Spleen (tissue), 7 donors: ENCODE measurements at regions not wholly inside any gene's neighbourhood (a gene's known extent, or its start where the extent isn't known, plus 50 kb on each side); places are given as distances from the start of the nearest gene placed in this dataset.
"Not testable (repeated sequence)": the region's sequence is repeated elsewhere in the genome, so short reads cannot be mapped to it uniquely, and the experiment has no call there.

Experiments used
- POLR2A ChIP-seq, 3 donors: fragments of 450-650 bp; IDR thresholded peaks; one replicate each; pipeline ENCODE4 v1.5.1; 2017; ENCODE audit warnings: antibody characterized with exemption in 3 of 3, mild to moderate bottlenecking in 1 of 3
- POLR2AphosphoS5 ChIP-seq, 3 donors: sonication (generic); formaldehyde crosslinking; IDR thresholded peaks; one replicate each; pipeline ENCODE4 v1.5.1; 2017; ENCODE audit warnings: antibody characterized with exemption in 3 of 3
- TF ChIP-seq, protein P1 (sequence below), 11 experiments: fragments of 200-600 bp in 7 of 11; fragments of 450-650 bp in 4 of 11; sonication (generic) in 4 of 11; IDR thresholded peaks in 8 of 11; conservative IDR thresholded peaks in 3 of 11; 1 replicate in 7 of 11; 2 replicates in 4 of 11; pipeline versions ENCODE4 v1.4.0 to v1.8.0; 2016 to 2021; ENCODE audit warnings: antibody characterized with exemption in 11 of 11, inconsistent platforms in 4 of 11, mild to moderate bottlenecking in 1 of 11
- donor health status: DM: no; HTN: no; CAD: no; lungs with moderate emphysema.
- donor health status: DM: no; HTN: no; CAD: no.
- donor health status: DM: no; HTN: no; CAD: no.

GRCh38 chr16:33978784-33979183 lies 519.4 kb downstream of the TP53TG3F start:
- TF ChIP-seq, protein P1, sequence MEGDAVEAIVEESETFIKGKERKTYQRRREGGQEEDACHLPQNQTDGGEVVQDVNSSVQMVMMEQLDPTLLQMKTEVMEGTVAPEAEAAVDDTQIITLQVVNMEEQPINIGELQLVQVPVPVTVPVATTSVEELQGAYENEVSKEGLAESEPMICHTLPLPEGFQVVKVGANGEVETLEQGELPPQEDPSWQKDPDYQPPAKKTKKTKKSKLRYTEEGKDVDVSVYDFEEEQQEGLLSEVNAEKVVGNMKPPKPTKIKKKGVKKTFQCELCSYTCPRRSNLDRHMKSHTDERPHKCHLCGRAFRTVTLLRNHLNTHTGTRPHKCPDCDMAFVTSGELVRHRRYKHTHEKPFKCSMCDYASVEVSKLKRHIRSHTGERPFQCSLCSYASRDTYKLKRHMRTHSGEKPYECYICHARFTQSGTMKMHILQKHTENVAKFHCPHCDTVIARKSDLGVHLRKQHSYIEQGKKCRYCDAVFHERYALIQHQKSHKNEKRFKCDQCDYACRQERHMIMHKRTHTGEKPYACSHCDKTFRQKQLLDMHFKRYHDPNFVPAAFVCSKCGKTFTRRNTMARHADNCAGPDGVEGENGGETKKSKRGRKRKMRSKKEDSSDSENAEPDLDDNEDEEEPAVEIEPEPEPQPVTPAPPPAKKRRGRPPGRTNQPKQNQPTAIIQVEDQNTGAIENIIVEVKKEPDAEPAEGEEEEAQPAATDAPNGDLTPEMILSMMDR (IDR thresholded peaks at IDR 0.05 in 8 of 11, conservative IDR thresholded peaks at IDR 0.05 in 3 of 11), result not testable (repeated sequence)
- not testable (repeated sequence) for TF ChIP-seq POLR2A, POLR2AphosphoS5 (IDR thresholded peaks at IDR 0.05)
